ENCODE measurements at regions not wholly inside any gene's neighbourhood (a gene's known extent, or its start where the extent isn't known, plus 50 kb on each side); places are given as distances from the start of the nearest gene placed in this dataset.

DNA sequence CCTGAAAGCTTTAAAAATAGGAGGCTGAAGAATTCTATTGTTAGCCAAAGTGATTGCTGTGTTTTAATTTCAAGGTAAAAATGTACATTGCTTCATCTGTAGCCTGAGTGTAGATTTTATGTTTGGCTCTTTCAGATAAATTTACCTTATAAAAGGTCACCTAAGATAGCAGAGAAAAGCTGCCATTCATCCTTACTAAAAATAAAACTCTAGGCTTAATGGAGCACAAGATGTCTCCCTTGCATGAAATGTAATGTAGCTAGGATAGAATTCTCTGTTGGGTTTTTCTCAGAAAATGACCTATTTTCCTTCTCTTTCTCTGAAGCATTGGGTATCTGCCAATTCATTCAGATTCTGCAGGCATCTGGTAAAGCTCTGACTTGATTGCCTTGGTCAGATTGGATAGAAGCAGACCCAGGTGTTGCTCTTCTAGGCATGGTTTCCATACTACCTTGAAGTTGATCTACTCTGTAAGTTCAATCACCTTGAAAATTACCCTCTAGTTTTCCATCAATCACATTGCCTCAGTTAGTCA is 176.6 kb upstream of the GORAB start:
- no peak for TF ChIP-seq POLR2A (IDR thresholded peaks at IDR 0.05)
- TF ChIP-seq, protein P1, sequence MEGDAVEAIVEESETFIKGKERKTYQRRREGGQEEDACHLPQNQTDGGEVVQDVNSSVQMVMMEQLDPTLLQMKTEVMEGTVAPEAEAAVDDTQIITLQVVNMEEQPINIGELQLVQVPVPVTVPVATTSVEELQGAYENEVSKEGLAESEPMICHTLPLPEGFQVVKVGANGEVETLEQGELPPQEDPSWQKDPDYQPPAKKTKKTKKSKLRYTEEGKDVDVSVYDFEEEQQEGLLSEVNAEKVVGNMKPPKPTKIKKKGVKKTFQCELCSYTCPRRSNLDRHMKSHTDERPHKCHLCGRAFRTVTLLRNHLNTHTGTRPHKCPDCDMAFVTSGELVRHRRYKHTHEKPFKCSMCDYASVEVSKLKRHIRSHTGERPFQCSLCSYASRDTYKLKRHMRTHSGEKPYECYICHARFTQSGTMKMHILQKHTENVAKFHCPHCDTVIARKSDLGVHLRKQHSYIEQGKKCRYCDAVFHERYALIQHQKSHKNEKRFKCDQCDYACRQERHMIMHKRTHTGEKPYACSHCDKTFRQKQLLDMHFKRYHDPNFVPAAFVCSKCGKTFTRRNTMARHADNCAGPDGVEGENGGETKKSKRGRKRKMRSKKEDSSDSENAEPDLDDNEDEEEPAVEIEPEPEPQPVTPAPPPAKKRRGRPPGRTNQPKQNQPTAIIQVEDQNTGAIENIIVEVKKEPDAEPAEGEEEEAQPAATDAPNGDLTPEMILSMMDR (IDR thresholded peaks at IDR 0.05), result no peak
- Histone ChIP-seq H3K9me3 (no peaks in the 10 kb centered on the region), H3K4me3 (no peak overlapping the region)

DNA sequence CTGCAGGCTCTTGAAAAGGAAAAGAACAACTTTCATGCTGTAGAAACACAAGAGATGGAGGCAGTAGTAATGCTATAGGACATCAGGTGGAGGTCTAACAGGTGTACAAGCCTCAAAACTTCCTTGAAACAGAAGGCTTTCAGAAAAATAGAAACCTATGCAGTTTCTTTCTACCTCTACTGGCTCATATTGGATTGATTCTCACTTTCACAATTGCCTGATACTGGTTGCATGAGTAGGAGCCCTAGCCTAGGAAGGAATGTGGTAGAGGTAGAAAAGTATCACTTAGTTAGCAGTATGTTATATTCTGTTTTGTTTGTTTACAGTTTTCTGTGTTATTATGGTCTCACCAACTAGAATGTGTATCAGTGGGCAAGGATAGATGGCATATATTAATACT is 175.4 kb upstream of the GORAB start:
- no peaks in the 10 kb centered on the region for H3K9me3 ChIP-seq
- no peaks in the 10 kb centered on the region for H3K27me3 ChIP-seq
- TF ChIP-seq, protein P1 (IDR thresholded peaks at IDR 0.05), result no peak
- TF ChIP-seq POLR2A (IDR thresholded peaks at IDR 0.05), result no peak
- H3K36me3 ChIP-seq, result no peaks in the 10 kb centered on the region
- no peak for DNase-seq
- H3K4me3 ChIP-seq, result no peak overlapping the region
- H3K4me1 ChIP-seq, result no peaks in the 10 kb centered on the region
- no peak overlapping the region for H3K27ac ChIP-seq

More for the DNA sequence above, 176.6 kb upstream of the GORAB start:
- Histone ChIP-seq H3K36me3 (no peaks in the 10 kb centered on the region), H3K27me3 (no peaks in the 10 kb centered on the region), H3K27ac (no peak overlapping the region), H3K4me1 (no peaks in the 10 kb centered on the region)
- no peak for DNase-seq

DNA sequence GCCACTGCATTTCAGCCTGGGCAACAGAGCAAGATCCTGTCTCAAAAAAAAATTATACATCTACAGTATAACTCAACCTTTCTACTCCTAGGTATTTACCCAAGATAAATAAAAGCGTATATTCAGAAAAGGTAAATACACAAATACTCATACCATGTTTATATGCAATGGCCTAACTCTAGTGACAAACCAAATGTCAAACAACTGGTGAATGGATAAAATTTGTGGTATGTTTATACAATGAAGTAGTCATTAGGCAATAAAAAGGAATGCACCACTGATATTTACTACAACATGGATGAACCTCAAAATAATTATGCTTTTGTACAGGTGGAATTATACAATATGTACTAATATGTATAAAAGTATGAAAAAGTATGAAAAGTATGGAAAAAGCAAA is 174.2 kb upstream of the GORAB start:
- no peaks in the 10 kb centered on the region for H3K36me3 ChIP-seq
- H3K27me3 ChIP-seq, result no peaks in the 10 kb centered on the region
- no peaks in the 10 kb centered on the region for H3K4me1 ChIP-seq
- H3K9me3 ChIP-seq, result no peaks in the 10 kb centered on the region
- DNase-seq, result no peak
- no peak overlapping the region for H3K4me3 ChIP-seq
- no peak overlapping the region for H3K27ac ChIP-seq
- TF ChIP-seq, protein P1 (IDR thresholded peaks at IDR 0.05), result no peak
- TF ChIP-seq POLR2A (IDR thresholded peaks at IDR 0.05), result no peak

DNA sequence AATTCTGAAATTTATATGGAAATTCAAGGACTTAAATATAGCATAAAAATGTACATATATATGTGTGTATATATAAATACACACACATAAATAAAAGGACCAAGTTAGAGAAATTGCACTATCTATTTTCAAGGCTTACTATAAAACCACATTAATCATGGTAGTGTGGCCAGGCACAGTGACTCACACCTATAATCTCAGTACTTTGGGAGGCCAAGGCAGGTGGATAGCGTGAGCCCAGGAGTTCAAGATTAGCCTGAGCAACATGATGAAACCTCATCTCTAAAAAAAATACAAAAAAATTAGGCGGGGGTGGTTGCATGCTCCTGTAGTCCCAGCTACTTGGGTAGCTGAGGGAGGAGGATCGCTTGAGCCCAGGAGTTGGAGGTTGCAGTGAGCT is 171.4 kb upstream of the GORAB start:
- DNase-seq, result no peak
- Histone ChIP-seq H3K9me3 (no peaks in the 10 kb centered on the region), H3K4me1 (no peaks in the 10 kb centered on the region), H3K4me3 (no peak overlapping the region), H3K36me3 (no peaks in the 10 kb centered on the region), H3K27me3 (no peaks in the 10 kb centered on the region), H3K27ac (no peak overlapping the region)
- TF ChIP-seq, protein P1 (IDR thresholded peaks at IDR 0.05), result no peak
- TF ChIP-seq POLR2A (IDR thresholded peaks at IDR 0.05), result no peak

DNA sequence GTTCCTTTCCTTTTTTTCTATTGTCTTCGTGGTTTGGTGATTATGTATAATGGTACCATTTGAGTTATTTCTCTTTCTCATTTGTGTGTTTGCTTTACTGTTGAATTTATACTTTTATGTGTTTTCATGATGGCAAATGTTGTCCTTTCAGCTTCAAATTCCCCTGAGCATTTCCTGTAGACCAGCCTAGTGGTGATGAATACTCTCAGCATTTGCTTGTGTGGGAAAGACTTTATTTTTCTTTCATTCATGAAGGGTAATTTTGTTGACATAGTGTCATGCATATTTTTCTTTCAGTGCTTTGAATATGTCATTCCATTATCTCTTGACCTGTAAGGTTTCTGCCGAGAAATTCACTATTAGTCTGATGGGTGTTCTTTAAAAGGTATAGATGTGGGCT is 166.6 kb upstream of the GORAB start:
- Histone ChIP-seq H3K27ac (no peak overlapping the region), H3K4me3 (no peak overlapping the region), H3K27me3 (no peaks in the 10 kb centered on the region), H3K9me3 (no peaks in the 10 kb centered on the region), H3K36me3 (no peaks in the 10 kb centered on the region), H3K4me1 (no peaks in the 10 kb centered on the region)
- no peak for DNase-seq
- TF ChIP-seq POLR2A (IDR thresholded peaks at IDR 0.05), result no peak
- TF ChIP-seq, protein P1 (IDR thresholded peaks at IDR 0.05), result no peak

DNA sequence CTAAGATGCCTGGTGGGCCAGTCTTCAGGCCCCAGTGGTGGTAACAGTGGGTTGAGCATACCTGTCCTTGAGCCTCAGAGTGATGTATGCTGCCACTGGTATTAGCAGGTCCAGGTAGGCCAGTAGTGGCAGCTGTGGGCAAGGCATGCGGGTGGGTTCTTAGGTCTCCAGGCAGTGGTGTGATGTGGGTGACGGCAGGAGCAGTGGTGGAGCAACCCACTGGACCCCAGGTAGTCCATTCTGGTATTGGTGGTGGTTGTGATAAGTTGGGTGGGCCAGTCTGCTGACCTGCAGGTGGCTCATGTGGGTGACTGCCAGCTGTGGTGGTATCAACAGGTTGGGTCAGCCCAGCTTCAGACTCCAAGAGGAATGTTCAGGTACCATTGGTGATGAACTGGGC is 165.0 kb upstream of the GORAB start:
- TF ChIP-seq, protein P1 (IDR thresholded peaks at IDR 0.05), result no peak
- TF ChIP-seq POLR2A (IDR thresholded peaks at IDR 0.05), result no peak
- DNase-seq, result no peak
- no peaks in the 10 kb centered on the region for H3K27me3 ChIP-seq
- H3K36me3 ChIP-seq, result no peaks in the 10 kb centered on the region
- H3K4me1 ChIP-seq, result no peaks in the 10 kb centered on the region
- no peaks in the 10 kb centered on the region for H3K9me3 ChIP-seq
- H3K27ac ChIP-seq, result no peak overlapping the region
- H3K4me3 ChIP-seq, result no peak overlapping the region

All from Peyer's patch (tissue), 4 donors.